ENCODE measurements at regions not wholly inside any gene's neighbourhood (a gene's known extent, or its start where the extent isn't known, plus 50 kb on each side); places are given as distances from the start of the nearest gene placed in this dataset.

- no peaks in the 10 kb centered on the region for H3K36me3 ChIP-seq (ENCODE audit: control insufficient read depth, insufficient read depth, low read length)
- no peak overlapping the region for H3K27ac ChIP-seq (ENCODE audit: low read length)
- H3K27me3 ChIP-seq (ENCODE audit: control insufficient read depth, insufficient read depth, low read length) = no peaks in the 10 kb centered on the region
- DNase-seq = no peak
- no peak overlapping the region for H3K4me3 ChIP-seq (ENCODE audit: low read length)
- H3K9me3 ChIP-seq (replicated peaks; ENCODE audit: control insufficient read depth, low read depth, low read length) = no peaks in the 10 kb centered on the region
- H3K4me1 ChIP-seq (ENCODE audit: control insufficient read depth, insufficient read depth, low read length) = no peaks in the 10 kb centered on the region
Measured at GRCh38 chr18:68472701-68473295, 242.1 kb downstream of the TMX3 start.

GRCh38 chr18:68469049-68469625 lies 245.8 kb downstream of the TMX3 start:
- Histone ChIP-seq H3K27me3 (ENCODE audit: control insufficient read depth, insufficient read depth, low read length) (no peaks in the 10 kb centered on the region), H3K36me3 (ENCODE audit: control insufficient read depth, insufficient read depth, low read length) (no peaks in the 10 kb centered on the region), H3K9me3 (replicated peaks; ENCODE audit: control insufficient read depth, low read depth, low read length) (no peaks in the 10 kb centered on the region), H3K27ac (ENCODE audit: low read length) (no peak overlapping the region), H3K4me1 (ENCODE audit: control insufficient read depth, insufficient read depth, low read length) (no peaks in the 10 kb centered on the region), H3K4me3 (ENCODE audit: low read length) (no peak overlapping the region)
- WGBS (ENCODE audit: insufficient coverage) = 38% methylated on average over 1 of the region's 2 CpGs
- no peak for DNase-seq

GRCh38 chr18:68467957-68468356 lies 247.0 kb downstream of the TMX3 start:
- WGBS (ENCODE audit: insufficient coverage) = 67% methylated on average over 1 of the region's 4 CpGs
- DNase-seq = no peak
- no peaks in the 10 kb centered on the region for H3K9me3 ChIP-seq (replicated peaks; ENCODE audit: control insufficient read depth, low read depth, low read length)
- no peak overlapping the region for H3K4me3 ChIP-seq (ENCODE audit: low read length)
- H3K27me3 ChIP-seq (ENCODE audit: control insufficient read depth, insufficient read depth, low read length) = no peaks in the 10 kb centered on the region
- no peaks in the 10 kb centered on the region for H3K36me3 ChIP-seq (ENCODE audit: control insufficient read depth, insufficient read depth, low read length)
- H3K4me1 ChIP-seq (ENCODE audit: control insufficient read depth, insufficient read depth, low read length) = no peaks in the 10 kb centered on the region
- H3K27ac ChIP-seq (ENCODE audit: low read length) = no peak overlapping the region

- no peaks in the 10 kb centered on the region for H3K9me3 ChIP-seq (replicated peaks; ENCODE audit: control insufficient read depth, low read depth, low read length)
- H3K27ac ChIP-seq (ENCODE audit: low read length) = no peak overlapping the region
- H3K36me3 ChIP-seq (ENCODE audit: control insufficient read depth, insufficient read depth, low read length) = no peaks in the 10 kb centered on the region
- no peaks in the 10 kb centered on the region for H3K4me1 ChIP-seq (ENCODE audit: control insufficient read depth, insufficient read depth, low read length)
- no peaks in the 10 kb centered on the region for H3K27me3 ChIP-seq (ENCODE audit: control insufficient read depth, insufficient read depth, low read length)
- no CpG with 5 or more reads among the region's 2 CpGs for WGBS (ENCODE audit: insufficient coverage)
- no peak overlapping the region for H3K4me3 ChIP-seq (ENCODE audit: low read length)
- DNase-seq = no peak
Measured at GRCh38 chr18:68467329-68467728, 247.6 kb downstream of the TMX3 start.

- Histone ChIP-seq H3K9me3 (replicated peaks; ENCODE audit: control insufficient read depth, low read depth, low read length) (no peaks in the 10 kb centered on the region), H3K36me3 (ENCODE audit: control insufficient read depth, insufficient read depth, low read length) (no peaks in the 10 kb centered on the region), H3K4me1 (ENCODE audit: control insufficient read depth, insufficient read depth, low read length) (no peaks in the 10 kb centered on the region), H3K4me3 (ENCODE audit: low read length) (no peak overlapping the region), H3K27me3 (ENCODE audit: control insufficient read depth, insufficient read depth, low read length) (no peaks in the 10 kb centered on the region), H3K27ac (ENCODE audit: low read length) (no peak overlapping the region)
- DNase-seq = no peak
- no CpG with 5 or more reads among the region's 1 CpG for WGBS (ENCODE audit: insufficient coverage)
Measured at GRCh38 chr18:68466672-68467071, 248.2 kb downstream of the TMX3 start.

GRCh38 chr18:68462766-68463165 lies 252.1 kb downstream of the TMX3 start:
- H3K4me1 ChIP-seq (ENCODE audit: control insufficient read depth, insufficient read depth, low read length) = no peaks in the 10 kb centered on the region
- whole genome bisulfite sequencing (ENCODE audit: insufficient coverage) = no CpG with 5 or more reads among the region's 1 CpG

GRCh38 chr18:68462148-68462547 lies 252.8 kb downstream of the TMX3 start:
- WGBS (ENCODE audit: insufficient coverage) = no CpG with 5 or more reads among the region's 1 CpG

More at GRCh38 chr18:68462766-68463165, 252.1 kb downstream of the TMX3 start:
- Histone ChIP-seq H3K36me3 (ENCODE audit: control insufficient read depth, insufficient read depth, low read length) (no peaks in the 10 kb centered on the region), H3K9me3 (replicated peaks; ENCODE audit: control insufficient read depth, low read depth, low read length) (no peaks in the 10 kb centered on the region), H3K27ac (ENCODE audit: low read length) (no peak overlapping the region), H3K27me3 (ENCODE audit: control insufficient read depth, insufficient read depth, low read length) (no peaks in the 10 kb centered on the region), H3K4me3 (ENCODE audit: low read length) (no peak overlapping the region)
- DNase-seq = no peak

GRCh38 chr18:68461481-68462018 lies 253.4 kb downstream of the TMX3 start:
- Histone ChIP-seq H3K4me1 (ENCODE audit: control insufficient read depth, insufficient read depth, low read length) (no peaks in the 10 kb centered on the region), H3K36me3 (ENCODE audit: control insufficient read depth, insufficient read depth, low read length) (no peaks in the 10 kb centered on the region), H3K4me3 (ENCODE audit: low read length) (no peak overlapping the region), H3K27ac (ENCODE audit: low read length) (no peak overlapping the region), H3K27me3 (ENCODE audit: control insufficient read depth, insufficient read depth, low read length) (no peaks in the 10 kb centered on the region), H3K9me3 (replicated peaks; ENCODE audit: control insufficient read depth, low read depth, low read length) (no peaks in the 10 kb centered on the region)
- DNase-seq = no peak
- no CpG with 5 or more reads among the region's 3 CpGs for WGBS (ENCODE audit: insufficient coverage)

More at GRCh38 chr18:68462148-68462547, 252.8 kb downstream of the TMX3 start:
- H3K27ac ChIP-seq (ENCODE audit: low read length) = no peak overlapping the region
- no peaks in the 10 kb centered on the region for H3K9me3 ChIP-seq (replicated peaks; ENCODE audit: control insufficient read depth, low read depth, low read length)
- no peaks in the 10 kb centered on the region for H3K4me1 ChIP-seq (ENCODE audit: control insufficient read depth, insufficient read depth, low read length)
- H3K4me3 ChIP-seq (ENCODE audit: low read length) = no peak overlapping the region
- H3K27me3 ChIP-seq (ENCODE audit: control insufficient read depth, insufficient read depth, low read length) = no peaks in the 10 kb centered on the region
- DNase-seq = no peak
- no peaks in the 10 kb centered on the region for H3K36me3 ChIP-seq (ENCODE audit: control insufficient read depth, insufficient read depth, low read length)

- Histone ChIP-seq H3K9me3 (replicated peaks; ENCODE audit: control insufficient read depth, low read depth, low read length) (no peaks in the 10 kb centered on the region), H3K36me3 (ENCODE audit: control insufficient read depth, insufficient read depth, low read length) (no peaks in the 10 kb centered on the region), H3K27ac (ENCODE audit: low read length) (no peak overlapping the region), H3K27me3 (ENCODE audit: control insufficient read depth, insufficient read depth, low read length) (no peaks in the 10 kb centered on the region), H3K4me1 (ENCODE audit: control insufficient read depth, insufficient read depth, low read length) (no peaks in the 10 kb centered on the region), H3K4me3 (ENCODE audit: low read length) (no peak overlapping the region)
- DNase-seq = no peak
- 90% methylated on average over 2 of the region's 12 CpGs for WGBS (ENCODE audit: insufficient coverage)
Measured at GRCh38 chr18:68459968-68460367, 254.9 kb downstream of the TMX3 start.

- no CpG with 5 or more reads among the region's 4 CpGs for WGBS (ENCODE audit: insufficient coverage)
- no peak overlapping the region for H3K4me3 ChIP-seq (ENCODE audit: low read length)
- H3K27me3 ChIP-seq (ENCODE audit: control insufficient read depth, insufficient read depth, low read length) = no peaks in the 10 kb centered on the region
- no peak overlapping the region for H3K27ac ChIP-seq (ENCODE audit: low read length)
- H3K4me1 ChIP-seq (ENCODE audit: control insufficient read depth, insufficient read depth, low read length) = no peaks in the 10 kb centered on the region
- no peaks in the 10 kb centered on the region for H3K36me3 ChIP-seq (ENCODE audit: control insufficient read depth, insufficient read depth, low read length)
- DNase-seq = no peak
- H3K9me3 ChIP-seq (replicated peaks; ENCODE audit: control insufficient read depth, low read depth, low read length) = no peaks in the 10 kb centered on the region
Measured at GRCh38 chr18:68456985-68457384, 257.9 kb downstream of the TMX3 start.

- DNase-seq = no peak
- Histone ChIP-seq H3K4me3 (ENCODE audit: low read length) (no peak overlapping the region), H3K27me3 (ENCODE audit: control insufficient read depth, insufficient read depth, low read length) (no peaks in the 10 kb centered on the region), H3K27ac (ENCODE audit: low read length) (no peak overlapping the region), H3K36me3 (ENCODE audit: control insufficient read depth, insufficient read depth, low read length) (no peaks in the 10 kb centered on the region), H3K4me1 (ENCODE audit: control insufficient read depth, insufficient read depth, low read length) (no peaks in the 10 kb centered on the region), H3K9me3 (replicated peaks; ENCODE audit: control insufficient read depth, low read depth, low read length) (no peaks in the 10 kb centered on the region)
Measured at GRCh38 chr18:68455229-68455603, 259.7 kb downstream of the TMX3 start.

All from muscle of leg (tissue), 3 donors.